Activated CD4-positive, alpha-beta memory T cell treated with anti-CD3 and anti-CD28 coated beads, Interleukin-2, amount 10 ng/mL, durations not matched to agents 7 days and 5 days (primary cell): ENCODE measurements at regions not wholly inside any gene's neighbourhood (a gene's known extent, or its start where the extent isn't known, plus 50 kb on each side); places are given as distances from the start of the nearest gene placed in this dataset.
A peak's percentile ranks its signal among the peaks of the same experiment; 100 is the strongest.

Source experiments
- CTCF ChIA-PET: fragments of 350-600 bp; sonication (Branson Sonifier 250); formaldehyde crosslinking; loops from one replicate; lab custom pipeline; 2021; ENCODE audit warnings: antibody characterized with exemption, inconsistent platforms; lab: Charles Lee
- POLR2A ChIA-PET: fragments of 350-600 bp; sonication (Branson Sonifier 250); formaldehyde crosslinking; loops from one replicate; lab custom pipeline; 2021; ENCODE audit warnings: antibody characterized with exemption; lab: Charles Lee
- DNase-seq: peaks from one replicate; pipeline ENCODE4 v3.0.0-alpha.2; 2020
- H3K27ac Mint-ChIP-seq: one replicate; pipeline ENCODE4 v1.8.0; 2021; ENCODE audit warnings: mild to moderate bottlenecking, mixed read lengths
- H3K27me3 Mint-ChIP-seq: one replicate; pipeline ENCODE4 v1.8.0; 2021; ENCODE audit warnings: mixed read lengths
- H3K36me3 Mint-ChIP-seq: one replicate; pipeline ENCODE4 v1.8.0; 2021; ENCODE audit warnings: low read depth, mixed read lengths
- H3K4me1 Mint-ChIP-seq: one replicate; pipeline ENCODE4 v1.8.0; 2021; ENCODE audit warnings: mixed read lengths
- H3K4me3 Mint-ChIP-seq: one replicate; pipeline ENCODE4 v1.8.0; 2021; ENCODE audit warnings: mild to moderate bottlenecking, mixed read lengths
- H3K9me3 Mint-ChIP-seq: one replicate; pipeline ENCODE4 v1.8.0; 2021; ENCODE audit warnings: mixed read lengths

DNA sequence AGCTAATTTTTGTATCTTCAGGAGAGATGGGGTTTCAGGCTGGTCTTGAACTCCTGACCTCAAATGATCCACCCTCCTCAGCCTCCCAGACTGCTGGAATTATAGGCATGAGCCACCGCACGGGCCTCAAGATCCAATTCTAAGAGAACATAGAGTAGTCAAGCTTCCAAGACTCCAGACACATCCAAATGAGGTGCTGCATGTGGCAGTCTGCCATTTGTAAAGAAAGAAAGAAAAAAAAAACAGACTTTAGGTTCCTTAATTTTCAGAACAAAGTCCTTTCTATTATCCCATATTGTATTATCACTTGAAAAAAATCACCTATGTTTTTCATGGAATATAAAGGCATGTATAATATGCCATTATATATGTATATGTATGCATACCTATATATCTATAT lies 2104.5 kb downstream of the MAT2B start:
- DNase-seq: no peak
- ChIA-PET POLR2A (no interaction called here), CTCF (no interaction called here)
- no peaks in the 10 kb centered on the region for H3K4me1 Mint-ChIP-seq
- no peaks in the 10 kb centered on the region for H3K27me3 Mint-ChIP-seq
- H3K9me3 Mint-ChIP-seq: peaks cover 11% of the 10 kb centered on the region
- no peaks in the 10 kb centered on the region for H3K36me3 Mint-ChIP-seq
- H3K27ac Mint-ChIP-seq: no peak overlapping the region
- H3K4me3 Mint-ChIP-seq: no peak overlapping the region

GRCh38 chr5:165616490-165617405 lies 2111.3 kb downstream of the MAT2B start:
- H3K9me3 Mint-ChIP-seq: peaks cover 14% of the 10 kb centered on the region
- H3K4me3 Mint-ChIP-seq: no peak overlapping the region
- H3K27ac Mint-ChIP-seq: no peak overlapping the region
- POLR2A ChIA-PET: no interaction called here
- H3K36me3 Mint-ChIP-seq: no peaks in the 10 kb centered on the region
- no peaks in the 10 kb centered on the region for H3K4me1 Mint-ChIP-seq
- no peak for DNase-seq
- H3K27me3 Mint-ChIP-seq: no peaks in the 10 kb centered on the region
- CTCF ChIA-PET: no interaction called here

- ChIA-PET POLR2A (no interaction called here), CTCF (no interaction called here)
- Mint-ChIP-seq H3K27me3 (no peaks in the 10 kb centered on the region), H3K36me3 (no peaks in the 10 kb centered on the region), H3K4me1 (no peaks in the 10 kb centered on the region), H3K27ac (no peak overlapping the region), H3K9me3 (peaks cover 14% of the 10 kb centered on the region), H3K4me3 (no peak overlapping the region)
- no peak for DNase-seq
Observed at GRCh38 chr5:165617491-165617890, 2112.1 kb downstream of the MAT2B start.

- H3K4me3 Mint-ChIP-seq: no peak overlapping the region
- H3K27ac Mint-ChIP-seq: no peak overlapping the region
- CTCF ChIA-PET: no interaction called here
- H3K9me3 Mint-ChIP-seq: peaks cover 15% of the 10 kb centered on the region
- no peak for DNase-seq
- H3K27me3 Mint-ChIP-seq: no peaks in the 10 kb centered on the region
- H3K36me3 Mint-ChIP-seq: no peaks in the 10 kb centered on the region
- POLR2A ChIA-PET: no interaction called here
- peaks cover 2% of the 10 kb centered on the region for H3K4me1 Mint-ChIP-seq
Observed at GRCh38 chr5:165620394-165620793, 2115.0 kb downstream of the MAT2B start.

GRCh38 chr5:165622864-165623536 lies 2117.6 kb downstream of the MAT2B start:
- CTCF ChIA-PET: no interaction called here
- Mint-ChIP-seq H3K36me3 (no peaks in the 10 kb centered on the region), H3K4me3 (no peak overlapping the region), H3K4me1 (peaks cover 2% of the 10 kb centered on the region), H3K27ac (no peak overlapping the region), H3K9me3 (peaks cover 16% of the 10 kb centered on the region), H3K27me3 (no peaks in the 10 kb centered on the region)
- DNase-seq: no peak
- POLR2A ChIA-PET: no interaction called here

DNA sequence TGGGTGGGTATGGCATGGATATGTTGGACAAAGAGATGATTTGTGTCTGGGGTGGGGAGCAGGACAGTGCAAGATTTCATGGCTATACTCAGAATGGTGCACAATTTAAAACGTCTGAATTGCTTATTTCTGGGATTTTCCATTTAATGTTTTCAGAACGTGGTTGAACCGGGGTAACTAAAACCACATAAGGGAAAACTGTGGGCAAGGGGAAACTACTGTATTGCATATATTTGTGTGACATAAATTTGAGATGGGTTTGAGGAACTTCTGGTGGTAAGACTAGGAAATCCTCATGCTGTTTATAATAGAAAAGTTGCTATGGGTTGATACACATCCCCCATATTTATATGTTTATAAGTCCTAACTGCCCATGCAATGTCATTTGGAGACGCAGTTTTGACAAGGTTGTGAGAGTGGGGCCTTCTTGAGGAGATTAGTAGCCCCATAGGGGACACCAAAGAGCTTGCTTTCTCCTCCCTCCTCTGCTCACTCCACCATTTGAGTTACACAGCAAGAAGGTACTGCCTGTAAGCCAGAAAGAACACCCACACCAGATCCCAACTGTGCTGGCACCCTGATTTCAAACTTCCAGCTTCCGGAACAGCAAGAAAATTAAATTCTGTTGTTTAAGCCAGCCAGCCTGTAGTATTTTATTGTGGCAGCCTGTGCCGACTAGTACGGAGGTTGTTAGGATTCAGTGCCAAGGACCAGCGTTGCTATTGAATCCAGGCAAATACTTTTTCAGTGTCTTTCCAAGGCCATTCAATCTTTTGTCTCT lies 2118.9 kb downstream of the MAT2B start:
- peaks cover 2% of the 10 kb centered on the region for H3K4me1 Mint-ChIP-seq
- no peaks in the 10 kb centered on the region for H3K36me3 Mint-ChIP-seq
- no peak overlapping the region for H3K27ac Mint-ChIP-seq
- peaks cover 14% of the 10 kb centered on the region for H3K9me3 Mint-ChIP-seq
- ChIA-PET POLR2A (no interaction called here), CTCF (no interaction called here)
- no peaks in the 10 kb centered on the region for H3K27me3 Mint-ChIP-seq
- DNase-seq: no peak
- no peak overlapping the region for H3K4me3 Mint-ChIP-seq

DNA sequence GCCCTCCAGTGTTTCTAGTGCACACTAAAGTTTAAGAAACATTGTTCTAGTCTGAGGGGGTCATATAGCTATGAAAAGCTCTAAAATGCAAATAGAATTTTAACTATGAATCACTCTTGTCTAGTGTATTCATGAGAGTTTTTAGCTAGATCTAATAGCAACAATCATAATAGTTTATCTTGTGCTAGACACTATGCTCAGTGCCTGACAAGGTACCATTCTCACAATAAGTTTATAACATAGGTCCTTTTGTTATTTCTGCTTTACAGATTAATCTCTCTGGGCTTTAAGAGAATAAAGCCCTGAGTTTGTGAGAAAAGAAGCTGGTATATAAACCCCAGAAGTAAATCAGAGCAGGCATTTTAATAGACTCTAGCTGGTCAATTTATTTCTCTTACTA lies 2120.7 kb downstream of the MAT2B start:
- no peak overlapping the region for H3K27ac Mint-ChIP-seq
- CTCF ChIA-PET: no interaction called here

DNA sequence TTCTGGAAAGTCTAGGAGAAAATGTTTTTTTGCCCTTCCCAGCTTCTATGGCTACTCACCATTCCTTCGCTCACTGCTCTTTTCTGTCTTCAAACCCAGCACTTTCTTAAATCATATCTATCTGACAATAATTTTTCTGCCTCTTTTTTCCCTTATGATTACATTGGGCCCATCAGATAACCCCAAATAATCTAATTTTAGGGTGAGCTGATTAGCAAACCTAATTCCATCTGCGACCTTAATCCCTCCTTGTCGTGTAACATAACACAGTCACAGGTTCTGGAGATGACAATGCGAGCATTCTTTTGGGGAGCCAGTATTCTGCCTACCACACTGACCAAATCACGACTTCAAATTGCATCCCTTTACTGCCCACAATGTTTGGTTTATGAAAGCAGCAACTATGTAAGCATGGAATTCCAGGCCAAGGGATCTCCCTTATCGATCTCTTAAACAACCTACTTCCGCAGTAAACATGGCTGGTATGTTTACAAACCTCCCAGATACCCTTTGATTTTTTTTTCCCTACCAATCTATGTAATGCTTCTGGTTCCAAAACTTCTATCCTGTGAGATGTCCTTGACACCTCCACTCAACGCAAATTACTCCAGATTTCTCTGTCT lies 2122.2 kb downstream of the MAT2B start:
- ChIA-PET POLR2A (no interaction called here), CTCF (no interaction called here)
- H3K4me1 Mint-ChIP-seq: peaks cover 2% of the 10 kb centered on the region
- no peaks in the 10 kb centered on the region for H3K36me3 Mint-ChIP-seq
- H3K9me3 Mint-ChIP-seq: peaks cover 7% of the 10 kb centered on the region
- H3K27me3 Mint-ChIP-seq: no peaks in the 10 kb centered on the region
- DNase-seq: no peak
- H3K27ac Mint-ChIP-seq: no peak overlapping the region
- H3K4me3 Mint-ChIP-seq: no peak overlapping the region

More for the DNA sequence above, 2120.7 kb downstream of the MAT2B start:
- Mint-ChIP-seq H3K4me3 (no peak overlapping the region), H3K4me1 (peaks cover 2% of the 10 kb centered on the region), H3K27me3 (no peaks in the 10 kb centered on the region), H3K9me3 (peaks cover 7% of the 10 kb centered on the region), H3K36me3 (no peaks in the 10 kb centered on the region)
- DNase-seq: no peak
- POLR2A ChIA-PET: no interaction called here

DNA sequence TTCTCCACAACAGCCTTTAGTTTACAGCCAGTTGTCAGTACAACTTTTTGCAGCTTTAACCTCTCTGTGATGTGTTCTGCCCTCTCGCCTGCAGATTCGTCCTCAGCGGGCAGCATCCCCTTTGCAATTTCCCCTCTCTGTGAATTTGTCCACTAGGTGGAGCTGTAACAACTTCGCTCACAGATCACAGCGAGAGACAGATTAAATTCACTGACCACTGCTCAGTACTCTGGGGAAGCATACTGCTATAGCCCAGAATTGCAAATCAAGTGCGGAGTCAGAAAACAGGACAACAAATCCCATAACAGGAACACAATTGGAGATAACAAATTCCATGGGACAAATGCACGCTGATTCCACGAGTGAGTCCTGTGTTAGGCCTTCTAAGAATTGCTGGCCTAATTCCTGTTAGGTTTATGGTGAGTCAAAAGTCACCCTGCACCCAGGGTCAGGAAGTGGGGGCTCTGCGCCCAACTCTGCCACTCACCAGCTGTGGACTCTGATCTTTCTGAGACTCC lies 2124.9 kb downstream of the MAT2B start:
- Mint-ChIP-seq H3K4me1 (no peaks in the 10 kb centered on the region), H3K36me3 (no peaks in the 10 kb centered on the region), H3K27ac (no peak overlapping the region), H3K4me3 (no peak overlapping the region), H3K27me3 (no peaks in the 10 kb centered on the region), H3K9me3 (peaks cover 9% of the 10 kb centered on the region)
- CTCF ChIA-PET: interaction anchor here (0.8 to 1.1 kb wide), 2 partner anchors 8 to 9 kb away, joined by 4 to 5 read pairs; no protein-coding TSS in a partner anchor
- POLR2A ChIA-PET: no interaction called here
- DNase-seq: peak; percentile 16

GRCh38 chr5:165631235-165631634 lies 2125.8 kb downstream of the MAT2B start:
- H3K4me3 Mint-ChIP-seq: no peak overlapping the region
- no peak overlapping the region for H3K27ac Mint-ChIP-seq
- DNase-seq: no peak
- ChIA-PET CTCF (no interaction called here), POLR2A (no interaction called here)
- H3K4me1 Mint-ChIP-seq: no peaks in the 10 kb centered on the region
- H3K36me3 Mint-ChIP-seq: no peaks in the 10 kb centered on the region
- H3K27me3 Mint-ChIP-seq: no peaks in the 10 kb centered on the region
- H3K9me3 Mint-ChIP-seq: peaks cover 9% of the 10 kb centered on the region

- no peaks in the 10 kb centered on the region for H3K4me1 Mint-ChIP-seq
- no peak for DNase-seq
- ChIA-PET CTCF (no interaction called here), POLR2A (no interaction called here)
- no peak overlapping the region for H3K27ac Mint-ChIP-seq
- H3K36me3 Mint-ChIP-seq: no peaks in the 10 kb centered on the region
- H3K9me3 Mint-ChIP-seq: peaks cover 10% of the 10 kb centered on the region
- no peaks in the 10 kb centered on the region for H3K27me3 Mint-ChIP-seq
- no peak overlapping the region for H3K4me3 Mint-ChIP-seq
Observed at GRCh38 chr5:165642366-165642765, 2136.9 kb downstream of the MAT2B start.

DNA sequence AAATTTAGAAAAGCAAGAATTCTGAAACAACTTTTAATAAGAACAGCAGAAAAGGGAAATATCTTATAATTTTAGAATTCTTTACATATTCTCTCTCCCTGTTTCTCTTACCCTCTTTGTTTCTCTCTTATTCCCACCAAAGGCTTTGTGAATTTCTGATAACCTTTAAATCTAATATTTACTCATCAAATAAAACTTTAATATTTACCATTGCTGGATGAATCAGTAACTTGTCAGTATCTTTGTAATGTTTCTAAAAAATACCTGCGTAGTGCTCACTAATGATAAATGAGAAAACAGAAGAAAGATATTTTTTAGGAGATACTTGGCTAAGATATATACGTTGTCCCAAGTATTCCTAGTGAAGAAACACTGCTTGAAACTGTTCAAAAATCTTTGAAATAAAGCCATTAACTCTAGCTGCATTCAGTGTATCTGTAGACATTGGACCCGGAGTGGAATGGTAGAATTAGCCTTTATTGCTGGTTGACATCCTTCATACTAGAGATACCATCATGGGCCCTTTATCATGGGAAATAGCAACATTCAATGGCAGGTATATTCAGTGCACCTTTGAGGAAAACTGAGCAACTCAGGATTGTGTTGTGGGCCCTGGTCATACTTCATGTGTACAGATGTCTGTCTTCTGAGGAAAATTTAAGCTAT lies 2160.4 kb downstream of the MAT2B start:
- DNase-seq: no peak
- Mint-ChIP-seq H3K27me3 (no peaks in the 10 kb centered on the region), H3K27ac (no peak overlapping the region), H3K9me3 (peaks cover 4% of the 10 kb centered on the region), H3K4me1 (no peaks in the 10 kb centered on the region), H3K36me3 (no peaks in the 10 kb centered on the region), H3K4me3 (no peak overlapping the region)
- POLR2A ChIA-PET: no interaction called here
- CTCF ChIA-PET: no interaction called here
